NCI-H128 (cell line): ENCODE measurements at regions not wholly inside any gene's neighbourhood (a gene's known extent, or its start where the extent isn't known, plus 50 kb on each side); places are given as distances from the start of the nearest gene placed in this dataset.
"Not testable (repeated sequence)": the region's sequence is repeated elsewhere in the genome, so short reads cannot be mapped to it uniquely, and the experiment has no call there.

ENCODE experiments used
- DNase-seq: peaks from one replicate; lab custom pipeline; 2025; ENCODE audit not compliant: unreplicated experiment; lab: John Stamatoyannopoulos, UW

DNA sequence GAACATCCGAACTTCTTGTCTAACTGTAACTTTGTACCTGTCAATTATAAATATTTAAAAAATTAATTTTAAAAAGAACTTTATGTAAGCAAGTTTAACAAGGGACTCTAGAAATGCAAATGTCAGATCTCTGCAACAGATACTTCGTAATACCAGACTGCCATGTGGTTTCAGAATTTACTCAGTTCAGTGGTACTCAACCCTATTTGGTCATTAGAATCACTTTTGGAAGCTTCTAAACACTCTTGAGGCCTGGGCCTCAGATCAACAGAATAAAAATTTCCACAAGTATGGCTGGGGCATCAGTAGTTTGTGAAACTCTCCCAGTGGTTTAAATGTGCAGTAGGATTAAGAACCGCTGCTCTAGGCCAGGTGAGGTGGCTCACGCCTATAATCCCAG, 139.5 kb upstream of the SMYD2 start:
- no peak for DNase-seq

DNA sequence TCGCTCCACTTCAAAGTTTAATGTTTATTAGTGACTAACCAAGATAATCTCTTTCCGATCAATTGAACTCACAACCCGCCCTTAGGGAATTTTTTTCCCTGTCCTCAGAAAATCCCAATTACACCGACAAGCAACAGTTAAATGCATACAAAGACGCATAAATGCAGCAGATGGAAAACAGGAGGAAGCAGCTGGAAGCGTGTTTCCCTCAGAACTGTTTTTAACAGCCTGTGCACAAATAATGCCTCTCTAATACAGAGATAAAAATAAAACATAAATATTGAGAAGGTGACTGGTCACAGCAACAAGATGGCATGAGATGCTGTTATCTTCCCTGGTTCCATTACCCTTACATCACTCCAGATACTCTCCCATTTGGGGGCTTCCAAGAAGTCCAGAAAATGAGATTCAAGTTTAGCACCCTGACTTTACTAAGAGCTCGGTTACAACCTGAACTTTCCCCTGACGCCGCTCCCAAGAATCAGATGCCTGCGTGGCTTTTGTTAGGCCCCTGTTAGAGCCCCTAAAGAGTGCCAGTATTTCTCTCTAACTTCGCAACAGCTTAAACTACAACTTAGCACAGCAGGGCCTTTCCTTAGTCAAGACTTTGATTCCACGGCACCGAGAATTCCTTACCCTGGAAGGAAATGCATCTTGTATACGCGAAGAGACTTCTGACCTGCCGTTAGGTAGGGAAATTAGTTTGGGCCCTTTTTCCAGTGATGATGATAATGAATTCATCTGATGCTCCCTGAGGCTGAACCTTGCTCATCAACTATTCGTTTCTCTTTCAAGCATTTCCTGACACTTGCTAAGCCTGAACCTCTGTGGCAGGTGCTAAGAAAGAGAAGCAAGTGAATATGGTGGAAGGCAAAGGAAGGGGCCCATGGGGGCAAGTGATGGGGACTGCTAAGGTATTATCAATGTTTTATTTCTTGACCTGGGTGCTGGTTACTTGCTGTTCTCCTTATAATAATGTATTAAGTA, 137.7 kb upstream of the SMYD2 start:
- no peak for DNase-seq

DNA sequence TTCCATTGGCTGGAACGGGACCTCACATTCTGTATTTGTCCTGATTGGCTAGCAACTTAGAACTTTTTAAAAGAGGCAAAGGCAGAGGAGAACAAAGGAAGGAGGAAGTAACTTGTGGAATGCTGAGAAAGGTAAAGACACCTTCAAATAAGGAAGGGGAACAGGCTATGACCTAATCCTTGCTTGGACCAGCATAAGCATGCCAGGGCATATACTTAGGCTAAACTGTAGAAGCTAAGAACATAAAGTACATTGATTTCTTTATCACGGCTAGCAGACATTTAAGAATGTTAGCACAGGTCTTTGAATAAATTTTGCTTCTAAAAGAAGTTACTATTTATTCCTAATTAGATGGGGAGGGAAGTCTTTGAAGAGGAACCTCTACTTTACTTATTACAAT, 136.4 kb upstream of the SMYD2 start:
- not testable (repeated sequence) for DNase-seq

- no peak for DNase-seq
Observed at GRCh38 chr1:214146523-214146922, 134.4 kb upstream of the SMYD2 start.

GRCh38 chr1:214154596-214155292, 126.2 kb upstream of the SMYD2 start:
- DNase-seq, result no peak

DNA sequence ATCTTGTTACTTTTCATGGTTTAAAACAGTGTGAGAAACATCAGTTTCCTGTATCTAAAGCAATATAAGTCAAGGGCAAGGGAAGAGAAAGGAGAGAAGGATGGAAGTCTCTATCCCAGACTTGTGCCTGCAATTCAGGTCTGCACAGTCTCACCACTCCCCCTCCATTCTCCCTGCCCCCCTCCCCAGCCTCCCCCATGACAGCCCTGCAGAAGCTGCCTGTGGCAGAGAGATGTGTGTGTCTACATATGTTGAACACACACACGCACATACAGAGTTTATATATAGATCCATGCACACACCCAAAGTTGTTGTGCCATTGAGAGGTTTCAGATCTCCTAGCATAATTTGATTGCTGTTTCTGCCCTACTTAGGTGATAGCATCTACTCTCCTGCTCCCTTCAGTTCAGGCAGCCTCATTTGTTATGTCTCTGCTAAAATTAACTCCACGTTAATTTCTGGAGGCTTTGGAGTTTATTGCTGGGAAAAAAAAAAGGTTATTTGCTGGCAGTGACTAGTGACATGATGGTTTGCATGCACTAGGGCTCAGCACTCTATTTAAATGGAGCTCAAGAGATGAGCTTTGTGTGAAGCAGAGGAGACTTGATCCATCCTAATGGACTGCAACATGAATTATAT, 124.9 kb upstream of the SMYD2 start:
- no peak for DNase-seq

- no peak for DNase-seq
Observed at GRCh38 chr1:214164173-214164572, 116.8 kb upstream of the SMYD2 start.

- DNase-seq, result no peak
Observed at GRCh38 chr1:214165850-214166374, 115.0 kb upstream of the SMYD2 start.

DNA sequence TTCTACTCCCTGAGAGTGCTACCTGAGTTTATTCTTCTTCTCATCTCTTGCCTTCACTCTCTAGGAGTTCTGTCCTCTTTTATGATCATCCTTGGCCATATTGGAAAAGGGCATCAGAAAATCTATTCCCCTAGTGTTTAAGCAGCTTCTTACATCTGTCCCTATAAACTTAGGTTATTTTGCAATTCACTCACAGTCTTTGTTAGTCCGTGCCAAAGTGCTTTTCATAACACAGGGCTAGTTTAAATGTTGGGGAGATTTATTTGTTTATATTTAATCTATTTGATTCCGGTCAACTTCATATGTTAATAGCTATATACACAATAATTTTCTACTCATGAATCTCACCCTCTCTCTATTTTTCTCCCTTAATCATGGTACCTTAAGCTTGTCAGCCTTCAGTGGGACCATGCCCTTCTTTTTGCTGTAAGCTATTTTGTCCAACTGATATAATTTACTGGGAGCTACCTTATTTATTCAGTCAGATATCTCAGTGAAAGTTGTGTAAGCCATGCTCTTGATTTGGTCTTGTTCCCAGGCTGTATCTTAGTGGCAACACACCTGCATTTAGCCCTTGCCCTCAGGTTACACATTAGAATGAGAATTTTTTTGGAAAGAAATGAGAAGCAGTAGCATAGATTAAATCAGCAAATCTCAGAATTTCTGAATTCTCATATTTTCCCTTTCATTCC, 106.3 kb upstream of the SMYD2 start:
- DNase-seq, result no peak

- no peak for DNase-seq
Observed at GRCh38 chr1:214178102-214178501, 102.9 kb upstream of the SMYD2 start.

- no peak for DNase-seq
Observed at GRCh38 chr1:214184992-214185391, 96.0 kb upstream of the SMYD2 start.

GRCh38 chr1:214186103-214186824, 94.7 kb upstream of the SMYD2 start:
- DNase-seq, result no peak

GRCh38 chr1:214187121-214187900, 93.6 kb upstream of the SMYD2 start:
- DNase-seq, result no peak

DNA sequence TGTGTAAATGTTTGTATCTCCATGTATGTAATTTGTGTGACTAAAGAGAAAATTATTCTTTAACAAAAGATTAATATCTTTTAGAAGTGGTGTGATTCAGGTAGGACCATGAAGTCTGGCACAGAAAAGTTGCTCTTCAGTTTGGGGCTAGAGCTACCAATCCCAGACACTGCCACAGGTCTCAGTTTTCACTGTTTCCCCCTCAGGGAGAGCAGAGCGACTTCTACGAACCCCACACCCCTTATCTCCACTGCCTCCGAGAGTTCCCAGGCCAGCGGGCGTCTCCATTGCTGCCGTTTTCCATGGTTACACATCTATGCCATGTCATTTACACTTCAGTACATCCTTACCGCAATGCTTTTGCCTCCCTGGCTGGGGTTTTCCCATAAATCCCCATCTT, 93.0 kb upstream of the SMYD2 start:
- no peak for DNase-seq

GRCh38 chr1:214188835-214189234, 92.1 kb upstream of the SMYD2 start:
- DNase-seq, result no peak

GRCh38 chr1:214192825-214193643, 87.9 kb upstream of the SMYD2 start:
- DNase-seq, result no peak

DNA sequence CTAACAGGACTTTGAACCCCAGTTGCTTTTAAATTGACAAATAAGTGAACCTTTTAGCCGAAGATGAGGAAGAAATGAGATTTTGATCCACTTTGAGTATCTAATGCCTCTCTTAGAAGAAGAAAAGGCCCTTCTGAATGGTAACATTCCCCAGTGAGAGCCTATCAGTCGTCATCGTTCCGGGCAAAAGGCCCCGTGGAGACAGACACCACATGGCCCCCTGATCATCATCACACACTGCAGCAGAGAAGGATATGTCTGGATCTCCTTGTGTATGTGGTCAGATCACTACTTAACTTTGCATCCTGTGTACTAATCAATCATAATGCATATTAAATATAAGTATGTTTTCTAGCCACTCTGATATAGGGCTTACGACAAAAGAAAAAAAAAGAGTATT, 87.3 kb upstream of the SMYD2 start:
- no peak for DNase-seq

DNA sequence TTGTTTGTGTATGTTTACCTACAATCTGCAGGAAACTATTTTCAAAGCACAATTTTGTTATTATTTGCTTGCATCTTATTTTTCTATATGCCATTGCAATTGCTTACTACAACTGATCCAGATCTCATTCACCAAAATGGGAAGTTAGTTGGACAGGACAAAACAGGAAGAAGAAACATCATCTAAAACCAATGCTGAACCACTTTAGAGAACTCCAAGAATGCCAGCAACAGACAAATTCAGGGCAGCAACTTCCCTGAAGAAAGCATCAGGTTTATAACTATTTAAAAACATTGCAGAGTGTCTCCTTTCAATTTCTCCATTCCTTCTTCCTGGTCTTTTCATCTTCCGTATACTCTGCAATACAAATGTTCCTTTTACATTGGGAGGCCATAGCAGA, 82.4 kb upstream of the SMYD2 start:
- no peak for DNase-seq

GRCh38 chr1:214199585-214199984, 81.4 kb upstream of the SMYD2 start:
- no peak for DNase-seq
